SK-N-SH (cell line): ENCODE measurements at regions not wholly inside any gene's neighbourhood (a gene's known extent, or its start where the extent isn't known, plus 50 kb on each side); places are given as distances from the start of the nearest gene placed in this dataset.

Source experiments
- CTCF ChIA-PET: fragments of 300-600, 350-600 bp; formaldehyde crosslinking; extraction: SDS; loops from one replicate; lab custom pipeline; 2021; lab: Yijun Ruan, JAX
- POLR2A ChIA-PET: fragments of 350-600 bp; sonication (Branson Sonifier 250); formaldehyde crosslinking; extraction: SDS; loops from one replicate; lab custom pipeline; 2020; ENCODE audit warnings: antibody characterized with exemption, inconsistent platforms; lab: Yijun Ruan, JAX
- DNase-seq: peaks from one replicate; pipeline ENCODE4 v3.0.0; 2012
- H2AFZ ChIP-seq: fragments of 200-600 bp; sonication (generic); 2 replicates; pipeline ENCODE4 v1.8.1; 2016; ENCODE audit warnings: antibody characterized with exemption, mild to moderate bottlenecking, low read depth
- H3F3A ChIP-seq: fragments of 200-600 bp; sonication (generic); replicated peaks from 2 replicates; pipeline ENCODE3; 2016; ENCODE audit warnings: antibody characterized with exemption, mild to moderate bottlenecking; ENCODE audit not compliant: insufficient read depth
- H3K27ac ChIP-seq, 2 experiments: fragments of 200-500 bp in 1 of 2; fragments of 200-600 bp in 1 of 2; sonication (Bioruptor generic) in 1 of 2; sonication (generic), shearing (Covaris generic) in 1 of 2; 2 replicates each; pipeline versions ENCODE4 v1.5.1 to v1.6.1; 2014 to 2016; ENCODE audit warnings: low read depth in 2 of 2, inconsistent platforms in 1 of 2, low read length in 1 of 2, mild to moderate bottlenecking in 1 of 2, mixed read lengths in 1 of 2
- H3K27me3 ChIP-seq: fragments of 200-600 bp; sonication (generic), shearing (Covaris generic); 2 replicates; pipeline ENCODE4 v1.6.1; 2016; ENCODE audit warnings: mixed run types; ENCODE audit not compliant: insufficient read depth
- H3K36me3 ChIP-seq, 2 experiments: fragments of 200-500 bp in 1 of 2; fragments of 200-600 bp in 1 of 2; sonication (Bioruptor generic) in 1 of 2; sonication (generic) in 1 of 2; replicated peaks in 1 of 2; 2 replicates each; pipeline versions ENCODE3 to v1.5.1; 2014 to 2016; ENCODE audit warnings: low read length in 1 of 2, mild to moderate bottlenecking in 1 of 2; ENCODE audit not compliant: insufficient read depth in 2 of 2, control insufficient read depth in 1 of 2
- H3K4me1 ChIP-seq, 2 experiments: fragments of 200-500 bp in 1 of 2; fragments of 200-600 bp in 1 of 2; sonication (Bioruptor generic) in 1 of 2; sonication (generic), shearing (Covaris generic) in 1 of 2; 2 replicates each; pipeline versions ENCODE4 v1.5.1 to v1.6.1; 2014 to 2016; ENCODE audit warnings: low read depth in 1 of 2, low read length in 1 of 2, mixed run types in 1 of 2; ENCODE audit not compliant: insufficient read depth in 2 of 2, control insufficient read depth in 1 of 2
- H3K4me2 ChIP-seq: fragments of 200-600 bp; sonication (generic), shearing (Covaris generic); 2 replicates; pipeline ENCODE4 v1.6.1; 2017; ENCODE audit warnings: mixed run types
- H3K4me3 ChIP-seq, 2 experiments: fragments of 200-500 bp in 1 of 2; fragments of 200-600 bp in 1 of 2; sonication (Bioruptor generic) in 1 of 2; sonication (generic), shearing (Covaris generic) in 1 of 2; 2 replicates each; pipeline versions ENCODE4 v1.5.1 to v1.8.1; 2014 to 2016; ENCODE audit warnings: low read depth in 2 of 2, inconsistent platforms in 1 of 2, low read length in 1 of 2, mild to moderate bottlenecking in 1 of 2, mixed read lengths in 1 of 2, moderate library complexity in 1 of 2
- H3K79me2 ChIP-seq: fragments of 200-600 bp; sonication (generic); 2 replicates; pipeline ENCODE4 v1.8.1; 2017; ENCODE audit warnings: mild to moderate bottlenecking; ENCODE audit not compliant: insufficient read depth
- H3K9ac ChIP-seq: fragments of 200-600 bp; sonication (generic); 2 replicates; pipeline ENCODE4 v1.6.1; 2017; ENCODE audit warnings: mixed run types
- H3K9me2 ChIP-seq: fragments of 200-600 bp; sonication (generic); 2 replicates; pipeline ENCODE4 v1.6.1; 2017; ENCODE audit warnings: mixed run types
- H3K9me3 ChIP-seq: fragments of 200-600 bp; sonication (generic); 2 replicates; pipeline ENCODE4 v1.6.1; 2017; ENCODE audit warnings: mixed run types, mild to moderate bottlenecking, moderate library complexity
- H4K20me1 ChIP-seq: fragments of 200-600 bp; sonication (generic); 2 replicates; pipeline ENCODE4 v1.6.1; 2017; ENCODE audit warnings: mild to moderate bottlenecking, mixed run types; ENCODE audit not compliant: insufficient read depth
- EZH2phosphoT487 ChIP-seq: fragments of 200-600 bp; sonication (generic); IDR thresholded peaks from 2 replicates; pipeline ENCODE4 v1.6.1; 2017; ENCODE audit warnings: low read depth, mixed run types, mild to moderate bottlenecking, antibody characterized with exemption, moderate library complexity, borderline replicate concordance
- FOSL2 ChIP-seq: IDR thresholded peaks from 2 replicates; pipeline ENCODE4 v1.4.0; 2012; ENCODE audit warnings: low read depth, mild to moderate bottlenecking, moderate library complexity, borderline replicate concordance
- FOXJ3 ChIP-seq: sonication (generic); formaldehyde crosslinking; IDR thresholded peaks from 2 replicates; pipeline ENCODE4 v1.5.1; 2020; ENCODE audit warnings: mild to moderate bottlenecking, missing genetic modification reagents
- JUND ChIP-seq: IDR thresholded peaks from 2 replicates; pipeline ENCODE4 v1.4.0; 2012
- MEF2A ChIP-seq: IDR thresholded peaks from 2 replicates; pipeline ENCODE4 v1.4.0; 2012; ENCODE audit warnings: low read depth, borderline replicate concordance
- NRF1 ChIP-seq: IDR thresholded peaks from 2 replicates; pipeline ENCODE4 v1.6.1; 2012; ENCODE audit warnings: low read depth, mild to moderate bottlenecking, low read length
- POLR2AphosphoS5 ChIP-seq: IDR thresholded peaks from 2 replicates; pipeline ENCODE4 v1.6.1; 2012; ENCODE audit warnings: low read depth, low read length
- RCOR1 ChIP-seq: fragments of 150-350 bp; IDR thresholded peaks from 2 replicates; pipeline ENCODE4 v1.6.1; 2017; ENCODE audit warnings: antibody characterized with exemption, low read length
- RFX5 ChIP-seq: IDR thresholded peaks from 2 replicates; pipeline ENCODE4 v1.6.1; 2012; ENCODE audit warnings: mild to moderate bottlenecking, improper control_type of control experiment, low read length
- RXRA ChIP-seq: IDR thresholded peaks from 2 replicates; pipeline ENCODE4 v1.4.0; 2012; ENCODE audit warnings: low read depth, mild to moderate bottlenecking, borderline replicate concordance
- SMC3 ChIP-seq: IDR thresholded peaks from 2 replicates; pipeline ENCODE4 v1.6.1; 2012; ENCODE audit warnings: low read depth, low read length, improper control_type of control experiment
- TCF12 ChIP-seq: IDR thresholded peaks from 2 replicates; pipeline ENCODE4 v1.4.0; 2012
- YY1 ChIP-seq: IDR thresholded peaks from 2 replicates; pipeline ENCODE4 v1.4.0; 2012; ENCODE audit warnings: low read depth, mild to moderate bottlenecking
- WGBS: methylation state at CpG from one replicate; pipeline ENCODE4 v1.1.6; 2017; ENCODE audit warnings: low lambda C conversion rate; 5-methylcytosine and 5-hydroxymethylcytosine counted together
- TF ChIP-seq, protein P1 (sequence below): IDR thresholded peaks from 2 replicates; pipeline ENCODE4; 2012
- TF ChIP-seq, protein P2 (sequence below): IDR thresholded peaks from 2 replicates; pipeline ENCODE4 v1.4.0; 2012; ENCODE audit warnings: low read depth, borderline replicate concordance
- TF ChIP-seq, protein P3 (sequence below): fragments of 150-350 bp; IDR thresholded peaks from 2 replicates; pipeline ENCODE4 v1.6.1; 2017; ENCODE audit warnings: antibody characterized with exemption, low read length, low read depth, borderline replicate concordance
- TF ChIP-seq, protein P4 (sequence below): fragments of 150-350 bp; IDR thresholded peaks from 2 replicates; pipeline ENCODE4 v1.6.1; 2016; ENCODE audit warnings: mild to moderate bottlenecking, low read depth, low read length

DNA sequence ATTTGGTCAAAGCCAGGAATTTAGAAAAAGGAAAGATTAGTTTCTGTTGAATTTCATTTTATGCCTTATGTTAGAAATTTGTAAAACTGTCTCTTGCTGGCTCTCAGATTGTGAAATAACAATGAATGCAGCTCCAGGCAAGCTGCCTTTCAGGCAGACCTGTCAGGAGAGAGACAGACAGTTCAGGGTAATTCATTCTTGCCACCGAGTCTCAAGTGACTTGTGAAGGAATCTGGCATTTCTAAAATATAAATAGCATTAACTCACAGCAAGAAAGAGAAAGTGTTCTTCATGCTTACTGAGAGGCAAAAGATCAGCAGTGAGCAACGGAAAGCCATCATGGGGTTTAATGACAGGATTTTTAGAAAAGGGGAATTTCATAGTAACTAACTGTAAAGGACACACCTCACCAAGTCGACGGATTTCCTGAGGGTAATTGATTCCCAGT is 442.3 kb upstream of the AKR1E2 start:
- no peaks in the 10 kb centered on the region for H3K36me3 ChIP-seq
- DNase-seq: no peak
- no peak for TF ChIP-seq MEF2A
- TF ChIP-seq RCOR1: no peak
- no peak for TF ChIP-seq YY1
- TF ChIP-seq, protein P1, sequence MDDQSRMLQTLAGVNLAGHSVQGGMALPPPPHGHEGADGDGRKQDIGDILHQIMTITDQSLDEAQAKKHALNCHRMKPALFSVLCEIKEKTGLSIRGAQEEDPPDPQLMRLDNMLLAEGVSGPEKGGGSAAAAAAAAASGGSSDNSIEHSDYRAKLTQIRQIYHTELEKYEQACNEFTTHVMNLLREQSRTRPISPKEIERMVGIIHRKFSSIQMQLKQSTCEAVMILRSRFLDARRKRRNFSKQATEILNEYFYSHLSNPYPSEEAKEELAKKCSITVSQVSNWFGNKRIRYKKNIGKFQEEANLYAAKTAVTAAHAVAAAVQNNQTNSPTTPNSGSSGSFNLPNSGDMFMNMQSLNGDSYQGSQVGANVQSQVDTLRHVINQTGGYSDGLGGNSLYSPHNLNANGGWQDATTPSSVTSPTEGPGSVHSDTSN: no peak
- TF ChIP-seq RFX5: no peak
- no peak for TF ChIP-seq TCF12
- TF ChIP-seq, protein P2, sequence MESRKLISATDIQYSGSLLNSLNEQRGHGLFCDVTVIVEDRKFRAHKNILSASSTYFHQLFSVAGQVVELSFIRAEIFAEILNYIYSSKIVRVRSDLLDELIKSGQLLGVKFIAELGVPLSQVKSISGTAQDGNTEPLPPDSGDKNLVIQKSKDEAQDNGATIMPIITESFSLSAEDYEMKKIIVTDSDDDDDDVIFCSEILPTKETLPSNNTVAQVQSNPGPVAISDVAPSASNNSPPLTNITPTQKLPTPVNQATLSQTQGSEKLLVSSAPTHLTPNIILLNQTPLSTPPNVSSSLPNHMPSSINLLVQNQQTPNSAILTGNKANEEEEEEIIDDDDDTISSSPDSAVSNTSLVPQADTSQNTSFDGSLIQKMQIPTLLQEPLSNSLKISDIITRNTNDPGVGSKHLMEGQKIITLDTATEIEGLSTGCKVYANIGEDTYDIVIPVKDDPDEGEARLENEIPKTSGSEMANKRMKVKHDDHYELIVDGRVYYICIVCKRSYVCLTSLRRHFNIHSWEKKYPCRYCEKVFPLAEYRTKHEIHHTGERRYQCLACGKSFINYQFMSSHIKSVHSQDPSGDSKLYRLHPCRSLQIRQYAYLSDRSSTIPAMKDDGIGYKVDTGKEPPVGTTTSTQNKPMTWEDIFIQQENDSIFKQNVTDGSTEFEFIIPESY: no peak
- no peak for TF ChIP-seq NRF1
- no peak for TF ChIP-seq EZH2phosphoT487
- no peak for TF ChIP-seq FOSL2
- no peak for TF ChIP-seq SMC3
- TF ChIP-seq, protein P3, sequence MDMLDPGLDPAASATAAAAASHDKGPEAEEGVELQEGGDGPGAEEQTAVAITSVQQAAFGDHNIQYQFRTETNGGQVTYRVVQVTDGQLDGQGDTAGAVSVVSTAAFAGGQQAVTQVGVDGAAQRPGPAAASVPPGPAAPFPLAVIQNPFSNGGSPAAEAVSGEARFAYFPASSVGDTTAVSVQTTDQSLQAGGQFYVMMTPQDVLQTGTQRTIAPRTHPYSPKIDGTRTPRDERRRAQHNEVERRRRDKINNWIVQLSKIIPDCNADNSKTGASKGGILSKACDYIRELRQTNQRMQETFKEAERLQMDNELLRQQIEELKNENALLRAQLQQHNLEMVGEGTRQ: no peak
- no peak for TF ChIP-seq FOXJ3 (CRISPR knock-in tag)
- TF ChIP-seq, protein P4, sequence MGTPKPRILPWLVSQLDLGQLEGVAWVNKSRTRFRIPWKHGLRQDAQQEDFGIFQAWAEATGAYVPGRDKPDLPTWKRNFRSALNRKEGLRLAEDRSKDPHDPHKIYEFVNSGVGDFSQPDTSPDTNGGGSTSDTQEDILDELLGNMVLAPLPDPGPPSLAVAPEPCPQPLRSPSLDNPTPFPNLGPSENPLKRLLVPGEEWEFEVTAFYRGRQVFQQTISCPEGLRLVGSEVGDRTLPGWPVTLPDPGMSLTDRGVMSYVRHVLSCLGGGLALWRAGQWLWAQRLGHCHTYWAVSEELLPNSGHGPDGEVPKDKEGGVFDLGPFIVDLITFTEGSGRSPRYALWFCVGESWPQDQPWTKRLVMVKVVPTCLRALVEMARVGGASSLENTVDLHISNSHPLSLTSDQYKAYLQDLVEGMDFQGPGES: no peak
- TF ChIP-seq JUND: no peak
- TF ChIP-seq RXRA: no peak
- no peak for TF ChIP-seq POLR2AphosphoS5
- ChIA-PET POLR2A (no interaction called here), CTCF (no interaction called here)
- no peaks in the 10 kb centered on the region for H3K79me2 ChIP-seq
- no peak overlapping the region for H3K4me3 ChIP-seq
- H3K4me2 ChIP-seq: no peak overlapping the region
- H2AFZ ChIP-seq: no peak overlapping the region
- H4K20me1 ChIP-seq: no peaks in the 10 kb centered on the region
- WGBS: 78% methylated on average over 4 of the region's 4 CpGs
- no peak overlapping the region for H3K9ac ChIP-seq
- H3K4me1 ChIP-seq: peaks cover 0 to 2% of the 10 kb centered on the region in 2 experiments; a peak in 1 of 4 replicates
- H3K9me3 ChIP-seq: no peaks in the 10 kb centered on the region
- no peaks in the 10 kb centered on the region for H3K27me3 ChIP-seq
- no peaks in the 10 kb centered on the region for H3F3A ChIP-seq
- H3K27ac ChIP-seq: no peak overlapping the region
- no peaks in the 10 kb centered on the region for H3K9me2 ChIP-seq
